HL-60 (cell line): ENCODE measurements at regions not wholly inside any gene's neighbourhood (a gene's known extent, or its start where the extent isn't known, plus 50 kb on each side); places are given as distances from the start of the nearest gene placed in this dataset.

Source experiments
- CTCF ChIP-seq: IDR thresholded peaks from one replicate; pipeline ENCODE4 v1.5.1; 2011; ENCODE audit warnings: low read length, control low read depth, inconsistent platforms; ENCODE audit not compliant: insufficient read depth
- GABPA ChIP-seq: IDR thresholded peaks from 2 replicates; pipeline ENCODE4 v1.6.1; 2012; ENCODE audit warnings: low read depth
- POLR2AphosphoS5 ChIP-seq: IDR thresholded peaks from 2 replicates; pipeline ENCODE4 v1.6.1; 2012; ENCODE audit warnings: low read depth
- TF ChIP-seq, protein P1 (sequence below): IDR thresholded peaks from 2 replicates; pipeline ENCODE4 v1.6.1; 2012; ENCODE audit warnings: low read depth; ENCODE audit not compliant: insufficient replicate concordance

DNA sequence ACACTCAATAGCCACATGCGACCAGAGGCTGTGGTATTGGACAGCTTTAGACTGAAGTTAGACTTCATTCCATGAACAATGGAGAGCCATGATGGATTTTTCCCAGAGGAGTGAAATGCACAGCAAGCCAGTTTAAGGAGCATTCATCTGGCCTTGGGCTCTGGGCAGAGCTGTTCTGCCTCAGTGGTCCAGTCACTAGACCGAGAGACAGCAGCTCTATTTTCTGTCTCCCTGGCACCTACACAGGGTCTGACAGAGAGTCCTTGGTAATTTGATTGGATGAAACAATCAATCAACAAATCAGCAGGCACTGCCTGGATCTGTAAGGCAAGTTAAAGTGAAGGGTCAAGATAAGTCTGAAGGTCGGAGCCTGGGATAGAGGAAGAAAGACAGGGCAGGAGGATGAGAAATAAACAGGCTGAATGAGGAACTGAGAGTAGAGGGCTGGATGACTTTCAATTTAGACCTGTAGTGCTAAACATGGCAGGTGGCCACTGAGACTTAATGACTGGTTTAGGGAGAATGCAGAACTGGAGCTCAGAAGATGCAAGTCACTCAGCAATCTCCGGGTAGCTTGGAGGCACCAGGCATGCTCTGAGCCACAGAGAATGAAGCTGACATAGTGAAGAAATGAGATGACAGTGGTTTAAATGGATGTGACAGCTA, 98.5 kb upstream of the SLC25A36 start:
- no peak for TF ChIP-seq CTCF
- TF ChIP-seq GABPA = no peak
- TF ChIP-seq POLR2AphosphoS5 = no peak
- TF ChIP-seq, protein P1, sequence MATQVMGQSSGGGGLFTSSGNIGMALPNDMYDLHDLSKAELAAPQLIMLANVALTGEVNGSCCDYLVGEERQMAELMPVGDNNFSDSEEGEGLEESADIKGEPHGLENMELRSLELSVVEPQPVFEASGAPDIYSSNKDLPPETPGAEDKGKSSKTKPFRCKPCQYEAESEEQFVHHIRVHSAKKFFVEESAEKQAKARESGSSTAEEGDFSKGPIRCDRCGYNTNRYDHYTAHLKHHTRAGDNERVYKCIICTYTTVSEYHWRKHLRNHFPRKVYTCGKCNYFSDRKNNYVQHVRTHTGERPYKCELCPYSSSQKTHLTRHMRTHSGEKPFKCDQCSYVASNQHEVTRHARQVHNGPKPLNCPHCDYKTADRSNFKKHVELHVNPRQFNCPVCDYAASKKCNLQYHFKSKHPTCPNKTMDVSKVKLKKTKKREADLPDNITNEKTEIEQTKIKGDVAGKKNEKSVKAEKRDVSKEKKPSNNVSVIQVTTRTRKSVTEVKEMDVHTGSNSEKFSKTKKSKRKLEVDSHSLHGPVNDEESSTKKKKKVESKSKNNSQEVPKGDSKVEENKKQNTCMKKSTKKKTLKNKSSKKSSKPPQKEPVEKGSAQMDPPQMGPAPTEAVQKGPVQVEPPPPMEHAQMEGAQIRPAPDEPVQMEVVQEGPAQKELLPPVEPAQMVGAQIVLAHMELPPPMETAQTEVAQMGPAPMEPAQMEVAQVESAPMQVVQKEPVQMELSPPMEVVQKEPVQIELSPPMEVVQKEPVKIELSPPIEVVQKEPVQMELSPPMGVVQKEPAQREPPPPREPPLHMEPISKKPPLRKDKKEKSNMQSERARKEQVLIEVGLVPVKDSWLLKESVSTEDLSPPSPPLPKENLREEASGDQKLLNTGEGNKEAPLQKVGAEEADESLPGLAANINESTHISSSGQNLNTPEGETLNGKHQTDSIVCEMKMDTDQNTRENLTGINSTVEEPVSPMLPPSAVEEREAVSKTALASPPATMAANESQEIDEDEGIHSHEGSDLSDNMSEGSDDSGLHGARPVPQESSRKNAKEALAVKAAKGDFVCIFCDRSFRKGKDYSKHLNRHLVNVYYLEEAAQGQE = no peak
